HCEC 1CT (cell line): ENCODE measurements at regions not wholly inside any gene's neighbourhood (a gene's known extent, or its start where the extent isn't known, plus 50 kb on each side); places are given as distances from the start of the nearest gene placed in this dataset.
A peak's percentile ranks its signal among the peaks of the same experiment; 100 is the strongest.
"Not testable (repeated sequence)": the region's sequence is repeated elsewhere in the genome, so short reads cannot be mapped to it uniquely, and the experiment has no call there.

ENCODE experiments used
- DNase-seq: peaks from one replicate; pipeline ENCODE4 v3.0.0-alpha.2; 2017

GRCh38 chr6:152811785-152812184 lies 61.2 kb downstream of the VIP start:
- no peak for DNase-seq

GRCh38 chr6:152815230-152815872 lies 64.8 kb downstream of the VIP start:
- no peak for DNase-seq

- DNase-seq, result no peak
Measured at GRCh38 chr6:152816055-152816454, 65.5 kb downstream of the VIP start.

GRCh38 chr6:152821525-152821924 lies 70.9 kb downstream of the VIP start:
- DNase-seq, result no peak

GRCh38 chr6:152824666-152825065 lies 74.1 kb downstream of the VIP start:
- no peak for DNase-seq

- DNase-seq, result no peak
Measured at GRCh38 chr6:152828431-152828830, 77.8 kb downstream of the VIP start.

- DNase-seq, result not testable (repeated sequence)
Measured at GRCh38 chr6:152834366-152834765, 83.8 kb downstream of the VIP start.

- no peak for DNase-seq
Measured at GRCh38 chr6:152836523-152836922, 85.9 kb downstream of the VIP start.

GRCh38 chr6:152845421-152845820 lies 94.8 kb downstream of the VIP start:
- no peak for DNase-seq

GRCh38 chr6:152846825-152847224 lies 96.2 kb downstream of the VIP start:
- no peak for DNase-seq

GRCh38 chr6:152848919-152849318 lies 98.3 kb downstream of the VIP start:
- DNase-seq, result no peak

GRCh38 chr6:152854086-152854795 lies 103.6 kb downstream of the VIP start:
- no peak for DNase-seq

- no peak for DNase-seq
Measured at GRCh38 chr6:152858141-152858540, 107.5 kb downstream of the VIP start.

GRCh38 chr6:152859225-152859624 lies 108.6 kb downstream of the VIP start:
- DNase-seq, result no peak

GRCh38 chr6:152863618-152864326 lies 113.2 kb downstream of the VIP start:
- DNase-seq, result peak; percentile 63

GRCh38 chr6:152874267-152874666 lies 108.6 kb downstream of the FBXO5 start:
- no peak for DNase-seq

- no peak for DNase-seq
Measured at GRCh38 chr6:152874846-152875568, 107.8 kb downstream of the FBXO5 start.

GRCh38 chr6:152879681-152880080 lies 103.2 kb downstream of the FBXO5 start:
- DNase-seq, result no peak

GRCh38 chr6:152893187-152893586 lies 89.7 kb downstream of the FBXO5 start:
- no peak for DNase-seq

GRCh38 chr6:152896923-152897322 lies 85.9 kb downstream of the FBXO5 start:
- DNase-seq, result no peak

- DNase-seq, result peak; percentile 39
Measured at GRCh38 chr6:152897807-152898399, 84.9 kb downstream of the FBXO5 start.

GRCh38 chr6:152904678-152905077 lies 78.2 kb downstream of the FBXO5 start:
- no peak for DNase-seq
